NCI-H748 treated with DMSO at 0.1 percent for 48 hours (cell line): ENCODE measurements at regions not wholly inside any gene's neighbourhood (a gene's known extent, or its start where the extent isn't known, plus 50 kb on each side); places are given as distances from the start of the nearest gene placed in this dataset.

Source experiments
- DNase-seq: peaks from one replicate; lab custom pipeline; 2025; lab: John Stamatoyannopoulos, UW

DNA sequence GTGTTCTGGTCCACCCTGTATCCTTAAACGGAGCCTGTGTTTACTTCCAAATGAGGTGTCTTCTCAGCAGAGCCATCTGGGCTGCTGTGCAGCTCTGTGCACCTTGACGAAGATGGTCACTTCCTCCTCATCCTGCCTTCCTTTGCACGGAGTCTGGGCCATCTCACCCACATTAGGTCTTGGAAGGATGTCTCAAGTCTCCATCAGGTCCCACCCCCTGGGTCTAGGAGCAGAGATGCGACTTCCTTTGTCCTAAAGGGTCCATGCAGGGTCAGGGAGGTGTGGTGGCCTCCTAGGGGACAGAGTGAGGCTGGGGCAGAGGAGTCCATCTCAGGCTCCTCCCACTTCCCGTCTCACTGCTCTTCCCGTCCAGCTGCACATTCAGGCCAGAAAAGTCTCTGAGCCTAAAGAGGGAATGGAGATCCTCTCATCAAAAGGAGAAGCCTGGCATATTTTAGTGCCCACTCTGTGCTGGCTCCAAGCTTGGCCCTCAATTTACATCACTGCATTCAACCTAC is 209.2 kb downstream of the MATN1 start:
- DNase-seq: no peak

DNA sequence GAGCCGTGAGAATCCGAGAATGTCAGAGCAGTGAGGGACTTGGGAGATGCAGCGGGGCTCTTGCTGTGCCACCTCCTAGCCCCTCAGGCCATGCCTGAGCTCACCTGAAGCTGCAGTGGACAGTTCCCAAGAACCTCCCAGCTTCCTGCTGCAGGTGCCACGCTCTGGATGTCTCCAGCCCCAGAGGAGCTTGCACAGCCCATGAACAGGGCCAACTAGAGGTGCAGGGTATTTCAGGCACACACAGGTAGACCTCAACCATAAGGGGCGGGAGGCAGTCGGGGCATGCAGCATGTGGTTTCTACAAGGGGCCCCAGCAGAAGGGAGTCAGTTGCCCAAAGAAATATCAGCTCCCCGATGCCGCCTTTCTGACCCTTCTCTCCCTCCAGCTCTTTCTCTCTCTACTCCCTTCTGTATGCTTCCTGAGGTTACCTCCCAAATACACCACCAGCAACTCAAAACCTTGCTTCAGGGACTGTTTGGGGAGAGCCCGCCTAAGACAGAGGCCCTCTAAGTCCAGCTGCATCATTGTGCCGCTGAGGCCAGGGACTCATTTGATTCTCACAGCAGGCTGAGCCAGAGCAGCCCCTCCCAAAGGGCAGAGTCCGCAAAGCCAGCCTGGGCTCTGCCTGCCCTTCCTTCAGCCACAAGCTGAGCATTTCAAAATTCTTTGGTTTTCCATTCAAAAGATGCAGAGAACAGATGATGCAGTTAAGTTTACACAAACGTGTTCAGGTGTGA is 209.8 kb downstream of the MATN1 start:
- no peak for DNase-seq

DNA sequence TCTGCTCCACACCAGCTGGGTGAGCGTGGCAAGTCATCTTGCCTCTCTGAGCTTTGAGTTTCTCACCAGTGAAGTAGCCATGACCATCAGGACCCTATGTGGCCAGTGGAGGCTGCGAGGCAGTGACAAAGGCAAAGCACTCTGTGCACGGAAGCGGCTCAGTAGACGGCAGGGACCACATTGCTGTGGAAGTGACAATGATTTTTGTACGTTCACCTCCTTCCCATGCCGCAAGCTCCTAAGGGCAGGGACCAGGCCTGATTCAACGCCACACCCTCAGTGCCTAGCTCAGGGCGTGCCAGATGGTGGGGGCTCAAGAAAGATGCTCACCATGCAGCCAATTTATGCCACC is 210.5 kb downstream of the MATN1 start:
- no peak for DNase-seq

DNA sequence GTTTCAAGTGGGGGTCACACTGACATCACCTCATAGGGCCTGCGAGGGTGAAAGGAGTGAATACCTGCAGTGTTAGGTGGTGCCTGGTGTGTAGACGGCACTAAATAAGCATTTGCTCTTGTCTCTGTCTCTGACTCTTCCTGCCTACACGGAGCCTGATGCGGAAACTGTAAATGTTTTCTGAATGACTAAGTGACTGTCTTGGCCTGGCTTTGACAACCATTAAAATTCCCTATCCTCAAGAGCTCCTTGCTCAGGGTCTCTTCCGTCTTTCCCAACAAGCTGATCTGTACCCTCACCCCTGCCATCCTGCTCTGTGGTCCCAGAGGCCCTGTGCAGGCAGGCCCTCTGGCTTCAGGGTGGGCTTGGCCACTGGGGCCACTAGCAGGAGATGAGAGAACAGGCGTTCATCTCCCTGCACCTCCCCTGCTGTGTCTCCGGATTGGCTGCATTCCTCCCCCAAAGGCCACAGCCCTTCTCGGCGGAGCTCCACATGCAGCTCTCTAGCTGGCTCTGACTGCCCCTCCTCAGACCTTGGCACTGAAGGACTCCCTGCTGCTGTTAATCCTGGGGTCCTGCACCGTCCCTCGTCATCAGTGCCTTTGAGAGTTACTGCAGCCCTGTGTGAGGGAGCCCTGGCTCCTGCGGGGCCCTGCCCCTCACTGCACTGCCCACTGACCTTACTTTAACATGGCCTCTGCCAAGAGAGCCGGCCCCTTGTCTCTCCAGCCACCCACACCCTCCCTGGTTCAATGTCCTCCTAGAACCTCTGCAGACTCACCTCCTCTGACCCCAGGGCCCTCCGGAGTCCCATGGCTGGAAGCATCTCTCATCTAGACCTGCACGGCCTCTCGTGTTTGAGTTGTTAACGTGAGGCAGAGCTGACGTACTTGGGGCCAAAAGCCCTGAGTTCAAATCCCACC is 211.1 kb downstream of the MATN1 start:
- no peak for DNase-seq

DNA sequence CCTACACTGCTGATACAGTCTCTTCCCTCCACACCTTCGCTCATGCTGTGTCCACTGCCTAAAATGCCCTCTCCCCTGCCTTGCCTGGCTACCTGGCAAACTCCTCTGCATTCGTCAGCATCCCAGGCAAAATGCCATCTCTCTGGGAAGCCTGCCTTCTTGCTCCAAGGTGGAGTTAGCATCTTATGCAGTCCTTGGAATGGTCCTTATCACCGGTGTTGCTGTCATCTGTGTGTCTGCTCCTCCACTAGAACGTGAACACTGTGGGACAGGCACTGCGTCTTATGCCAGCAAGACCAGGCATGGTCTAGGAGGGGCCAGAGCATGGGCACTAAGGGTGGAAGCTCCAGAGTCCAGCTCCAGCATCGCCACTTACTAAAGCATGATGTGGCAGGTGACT is 211.8 kb downstream of the MATN1 start:
- DNase-seq: no peak

DNA sequence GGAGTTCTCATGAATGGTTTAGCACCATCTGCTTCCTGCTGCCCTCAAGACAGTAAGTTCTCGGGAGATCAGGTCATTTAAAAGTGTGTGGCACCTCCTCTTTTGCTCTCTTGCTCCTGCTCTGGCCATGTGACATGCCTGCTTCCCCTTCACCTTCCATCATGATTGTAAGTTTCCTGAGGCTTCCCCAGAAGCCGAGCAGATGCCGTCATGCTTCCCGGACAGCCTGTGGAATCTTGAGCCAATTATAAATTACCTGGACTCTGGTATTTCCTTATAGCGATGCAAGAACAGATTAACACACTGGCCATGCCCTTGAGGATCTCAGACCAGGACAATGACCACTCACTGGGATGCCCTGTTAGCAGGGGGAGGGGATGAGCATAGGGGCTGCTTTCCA is 212.3 kb downstream of the MATN1 start:
- no peak for DNase-seq

DNA sequence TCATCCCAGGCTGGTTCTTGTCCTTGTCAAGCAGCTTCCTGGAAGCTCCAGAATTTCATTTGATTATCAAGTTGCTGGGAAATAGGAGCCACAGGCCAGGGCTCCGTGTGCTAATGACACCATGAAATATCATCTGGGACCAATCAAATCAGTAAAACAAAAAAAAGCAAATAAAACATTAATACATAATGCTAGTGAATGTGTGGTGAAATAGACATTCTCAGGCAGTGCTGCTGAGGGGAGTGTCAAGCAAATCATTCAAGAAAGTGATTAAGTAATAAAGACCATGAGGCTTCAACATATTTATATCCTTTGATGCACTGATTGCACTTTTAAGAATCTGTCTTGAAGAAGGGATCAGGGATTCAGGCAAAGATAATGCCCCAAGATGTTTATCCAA is 213.7 kb downstream of the MATN1 start:
- no peak for DNase-seq

DNA sequence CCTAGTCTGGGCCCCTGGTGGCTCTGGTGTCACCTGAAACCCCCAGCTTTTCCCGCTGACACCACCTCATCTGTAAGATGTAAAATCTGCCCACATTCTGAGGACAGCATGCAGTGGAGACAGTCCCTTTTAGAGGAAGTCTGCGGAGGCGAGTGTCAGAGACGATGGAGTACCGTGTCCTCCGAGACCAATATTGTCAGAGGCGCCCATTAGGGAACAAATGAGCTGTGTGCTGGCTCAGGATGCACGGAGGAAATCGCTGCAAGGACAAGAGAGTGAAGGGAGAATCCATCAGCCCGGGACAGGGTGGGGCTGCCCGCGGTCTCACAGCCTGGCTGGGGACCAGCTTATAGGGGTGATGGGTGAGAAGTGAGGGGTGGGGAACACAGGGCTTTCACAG is 214.8 kb downstream of the MATN1 start:
- no peak for DNase-seq

DNA sequence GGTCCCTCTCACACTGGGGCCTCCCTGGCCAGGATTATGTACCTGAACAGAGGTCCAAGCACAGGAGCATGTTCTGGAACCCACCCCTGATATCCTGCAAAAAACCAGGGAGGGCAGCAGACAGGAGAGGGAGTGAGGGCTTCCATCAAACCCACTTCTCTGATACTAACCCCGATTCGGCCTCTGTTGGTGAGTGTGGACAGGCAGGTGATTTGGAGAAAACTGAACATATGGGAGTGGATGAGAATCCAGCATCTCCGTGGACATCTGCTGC is 215.3 kb downstream of the MATN1 start:
- DNase-seq: no peak

DNA sequence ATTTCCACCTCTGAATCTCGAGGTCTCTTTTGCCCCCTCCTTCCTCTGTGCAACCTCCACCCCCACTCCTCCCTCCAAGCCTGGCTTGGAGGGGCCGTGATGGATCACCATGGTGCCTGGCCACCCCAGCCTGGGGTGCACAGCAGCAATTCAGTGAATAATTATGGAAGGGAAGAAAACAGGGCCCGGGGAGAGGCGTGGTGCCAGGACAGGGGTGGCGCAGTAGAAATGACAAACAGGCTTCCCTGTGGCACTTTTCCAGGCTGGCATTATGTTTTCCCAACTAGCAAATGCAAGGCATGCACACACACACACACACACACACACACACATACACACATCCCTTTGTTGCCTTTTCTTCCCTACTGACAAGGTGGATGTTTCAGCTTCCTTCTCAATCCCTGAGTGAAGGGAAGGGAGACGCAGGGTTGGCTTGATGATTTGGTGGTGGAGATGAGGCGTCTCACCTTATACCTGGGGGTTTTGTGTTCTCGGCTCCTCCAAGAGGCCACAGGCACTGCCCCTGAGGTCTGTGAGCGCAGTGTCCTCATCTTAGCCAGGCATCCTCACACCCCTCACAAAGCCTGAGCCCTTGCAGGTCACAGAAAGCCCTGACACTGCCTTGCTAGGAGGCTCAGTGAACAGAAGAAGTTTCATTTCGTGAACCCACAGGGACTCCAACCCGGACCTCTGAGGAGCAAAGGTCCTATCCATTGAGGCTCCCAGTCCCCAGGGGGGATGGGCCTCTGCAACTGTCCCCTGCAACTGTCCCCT is 215.8 kb downstream of the MATN1 start:
- no peak for DNase-seq

DNA sequence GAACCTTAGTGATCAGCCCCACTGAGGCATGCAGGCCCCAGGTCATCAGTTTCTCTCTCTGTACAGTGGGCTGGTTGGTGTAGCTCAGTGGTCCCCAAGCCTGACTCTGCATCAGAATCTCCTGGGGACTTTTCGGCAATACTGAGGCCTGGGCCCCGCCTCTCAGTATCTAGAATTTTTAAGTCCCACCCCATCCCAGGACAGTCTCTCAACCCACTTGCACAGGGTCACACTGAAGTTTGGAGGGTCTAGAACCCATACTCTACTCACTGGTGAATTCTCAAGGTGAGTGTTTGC is 216.4 kb downstream of the MATN1 start:
- no peak for DNase-seq

DNA sequence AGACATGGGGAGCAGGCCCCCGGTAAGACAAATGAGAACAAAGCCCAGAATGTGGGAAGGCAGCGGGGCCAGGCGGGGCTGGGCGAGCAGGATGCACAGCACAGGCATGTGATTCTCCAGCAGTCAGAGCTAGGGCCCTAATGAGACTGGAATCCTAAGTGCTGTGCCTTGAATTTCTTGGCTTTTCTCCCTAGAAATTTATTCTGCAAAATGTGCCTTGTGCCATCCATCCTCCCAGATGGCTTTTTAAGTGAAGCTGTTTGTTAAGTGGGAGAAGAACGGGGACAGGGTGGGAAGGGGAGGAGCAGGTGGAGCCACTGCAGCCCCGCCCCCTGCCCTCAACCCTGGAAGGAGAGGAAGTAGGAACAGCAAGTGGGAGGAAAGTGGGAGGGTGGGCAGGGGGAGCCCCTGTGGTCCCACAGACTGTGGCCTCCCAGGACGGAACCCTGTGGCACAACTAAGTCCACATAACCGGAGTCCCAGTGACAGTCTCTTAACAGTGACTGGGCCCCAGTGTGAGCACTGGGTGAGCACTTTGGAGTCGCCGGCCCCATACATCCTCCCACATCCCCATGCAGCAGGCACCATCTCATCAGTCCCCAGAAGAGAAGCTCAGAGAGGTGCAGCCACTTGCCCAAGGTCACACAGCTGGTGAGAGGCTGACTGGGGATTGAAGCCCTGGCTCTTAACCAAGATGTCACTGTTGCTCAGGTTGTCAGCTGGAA is 216.9 kb downstream of the MATN1 start:
- DNase-seq: no peak

DNA sequence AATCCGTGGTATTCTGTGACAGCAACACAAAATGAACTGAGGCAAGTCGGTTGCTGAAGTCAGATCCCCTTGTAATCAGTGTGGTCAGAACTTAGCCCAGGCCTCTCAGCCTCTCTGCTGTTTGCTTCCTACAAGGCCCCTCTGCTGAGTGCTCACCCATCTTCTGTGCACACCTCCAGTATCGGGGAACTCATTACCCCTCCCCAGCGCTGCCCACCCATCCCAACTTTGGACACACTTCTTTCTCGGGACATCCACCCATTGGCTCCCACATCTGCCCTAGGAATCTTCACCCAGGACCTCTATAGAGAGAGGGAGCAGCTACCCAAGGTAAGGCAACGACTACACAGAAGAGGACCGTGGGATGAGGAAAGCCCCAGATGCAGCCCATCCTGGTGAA is 217.5 kb downstream of the MATN1 start:
- no peak for DNase-seq

DNA sequence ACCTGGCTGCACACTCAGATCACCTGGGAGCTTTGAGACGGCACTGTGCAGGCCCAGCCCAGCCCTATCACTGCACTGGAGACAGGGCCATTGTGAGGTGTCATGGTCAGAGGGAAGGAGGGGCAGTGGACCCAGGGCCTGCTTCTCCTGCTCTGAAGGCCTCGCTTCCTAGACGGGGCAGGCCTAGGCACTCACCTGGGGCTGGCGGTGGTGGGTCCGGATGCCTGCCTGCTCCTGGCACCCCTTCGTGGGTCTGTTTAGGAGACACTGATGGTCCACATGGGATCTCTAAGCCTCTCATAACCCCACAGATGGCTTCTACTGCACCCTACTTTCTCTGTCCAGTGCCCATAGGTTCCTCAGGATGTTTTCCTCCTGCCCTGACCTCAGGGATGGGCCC is 230.9 kb downstream of the MATN1 start:
- no peak for DNase-seq

DNA sequence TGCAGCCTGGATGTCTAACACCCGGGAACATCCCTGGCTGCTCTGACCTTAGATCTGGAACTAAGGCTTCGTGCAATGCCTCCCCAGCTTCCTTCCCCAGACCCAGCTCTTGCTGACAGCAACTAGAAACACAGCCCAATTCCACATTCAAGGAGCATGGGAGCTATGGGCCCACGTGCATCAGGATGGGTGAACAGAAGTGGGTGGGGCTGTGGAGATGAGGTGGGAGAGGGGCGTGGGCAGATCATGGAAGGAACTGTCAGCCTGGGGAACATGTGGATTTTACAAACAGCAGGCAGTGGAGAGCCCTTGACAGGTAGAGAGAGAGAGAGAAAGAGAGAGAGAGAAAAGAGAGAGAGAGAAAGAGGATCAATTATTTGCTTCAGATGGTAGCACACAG is 231.6 kb downstream of the MATN1 start:
- no peak for DNase-seq

DNA sequence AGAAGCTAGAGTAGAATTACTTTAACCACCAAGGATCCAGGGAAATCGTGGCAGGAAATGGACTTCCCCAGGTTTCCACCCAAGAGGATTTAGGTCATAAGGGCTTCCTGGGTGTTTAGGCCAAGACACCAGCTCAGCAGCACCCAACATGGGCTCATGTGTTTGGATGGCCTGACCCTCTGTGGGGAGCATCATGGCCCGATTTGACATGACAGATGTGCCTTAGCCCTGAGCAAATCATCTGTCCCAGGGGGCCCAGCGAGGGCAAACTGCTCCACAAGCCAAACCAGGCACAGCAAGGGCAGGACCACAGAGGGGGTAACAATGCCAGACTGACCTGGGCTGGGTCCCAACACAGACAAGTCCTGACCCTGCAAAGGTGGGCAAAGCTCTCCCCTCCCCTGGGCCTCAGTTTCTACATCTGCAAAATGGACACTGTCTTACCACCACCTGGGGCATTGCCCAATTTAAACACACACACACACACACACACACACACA is 232.8 kb downstream of the MATN1 start:
- no peak for DNase-seq

DNA sequence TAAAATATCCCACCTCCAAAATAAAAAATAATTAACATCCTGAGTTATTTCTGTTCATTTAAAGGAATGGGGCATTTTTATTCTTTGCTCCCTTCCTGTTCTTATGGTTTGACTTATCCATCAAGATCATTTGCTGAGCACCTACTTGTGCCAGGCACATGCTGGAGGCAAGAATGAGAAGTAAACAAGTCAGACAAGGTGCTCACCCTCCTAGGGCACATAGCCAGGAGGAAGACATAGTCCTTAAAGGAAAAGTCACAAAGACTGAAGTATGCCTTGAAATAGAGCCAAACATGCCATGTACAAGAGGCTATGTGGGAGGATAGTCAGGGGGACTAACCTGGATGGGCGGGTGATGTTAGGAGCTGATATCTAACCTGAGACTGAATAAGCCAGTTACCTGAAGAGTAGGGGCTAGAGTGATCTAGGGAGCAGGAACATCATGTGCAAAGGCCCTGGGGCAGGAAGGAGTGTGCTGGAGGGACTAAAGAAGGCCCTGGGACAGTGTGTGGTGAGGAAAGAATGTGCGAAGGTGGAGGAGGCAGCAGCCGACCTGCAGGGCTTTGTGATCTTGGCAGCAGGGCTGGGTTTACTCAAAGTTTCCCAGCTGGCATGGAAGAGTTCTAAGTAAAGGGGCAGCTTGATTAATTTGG is 233.5 kb downstream of the MATN1 start:
- DNase-seq: no peak

DNA sequence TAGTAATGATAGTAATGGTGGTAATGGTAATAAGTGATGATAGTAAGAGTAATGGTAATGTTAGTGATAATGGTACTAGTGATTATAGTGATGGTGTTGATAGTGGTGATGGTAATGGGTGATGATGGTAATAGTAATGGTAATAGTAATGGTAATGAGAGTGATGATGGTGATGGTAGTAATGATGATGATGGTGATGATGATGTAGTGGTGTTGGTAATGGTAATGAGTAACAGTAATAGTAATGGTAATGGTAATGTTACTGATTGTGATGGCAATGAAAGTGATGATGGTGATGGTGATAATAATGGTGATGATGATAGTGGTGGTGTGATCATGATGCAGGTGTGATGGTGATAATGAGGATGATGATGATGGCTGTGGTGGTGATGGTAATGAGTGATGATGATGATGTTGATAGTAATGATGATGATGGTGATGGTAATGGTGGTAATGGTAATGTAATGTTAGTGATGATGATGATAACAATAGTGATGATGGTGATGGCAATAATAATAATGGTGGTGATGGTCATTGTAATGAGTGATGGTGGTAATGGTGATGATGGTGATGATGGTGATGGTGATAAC is 235.0 kb downstream of the MATN1 start:
- no peak for DNase-seq

DNA sequence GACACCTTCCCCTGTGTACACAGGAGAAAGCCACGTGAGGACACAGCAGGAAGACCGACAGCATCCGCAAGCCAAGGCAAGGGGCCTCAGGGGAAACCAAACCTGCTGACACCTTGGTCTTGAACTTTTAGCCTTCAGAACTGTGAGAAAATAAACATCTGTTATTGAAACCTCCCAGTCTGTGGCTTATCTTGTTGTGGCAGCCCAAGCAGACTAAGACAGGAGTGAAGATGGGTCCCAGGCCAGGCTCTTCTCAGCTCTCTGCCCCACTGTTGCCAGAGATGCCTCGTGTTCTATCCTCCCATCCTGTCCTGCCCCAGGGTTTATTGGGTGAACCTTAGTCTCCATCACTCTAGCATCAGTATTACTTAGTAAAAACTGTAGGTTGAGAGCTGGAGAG is 236.3 kb downstream of the MATN1 start:
- no peak for DNase-seq

DNA sequence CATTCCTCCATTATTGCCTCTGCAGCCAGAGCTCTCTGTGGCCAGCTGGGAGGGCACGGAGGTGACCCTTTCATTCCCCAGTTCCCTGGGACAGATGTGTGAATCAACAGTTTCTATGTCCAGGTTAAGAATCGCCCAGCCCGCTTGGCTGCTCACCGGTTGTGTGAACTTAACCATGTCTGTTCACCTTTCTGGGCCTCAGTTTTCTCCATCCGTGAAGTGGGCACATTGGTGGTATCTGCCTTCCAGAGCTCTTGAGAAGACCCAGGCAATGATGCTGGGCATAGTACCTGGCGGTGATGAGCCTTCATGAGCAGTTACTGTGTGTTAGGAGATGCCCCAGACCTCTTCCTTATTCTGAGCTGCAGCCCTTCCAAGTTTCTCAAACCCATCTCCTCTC is 238.3 kb downstream of the MATN1 start:
- DNase-seq: no peak

DNA sequence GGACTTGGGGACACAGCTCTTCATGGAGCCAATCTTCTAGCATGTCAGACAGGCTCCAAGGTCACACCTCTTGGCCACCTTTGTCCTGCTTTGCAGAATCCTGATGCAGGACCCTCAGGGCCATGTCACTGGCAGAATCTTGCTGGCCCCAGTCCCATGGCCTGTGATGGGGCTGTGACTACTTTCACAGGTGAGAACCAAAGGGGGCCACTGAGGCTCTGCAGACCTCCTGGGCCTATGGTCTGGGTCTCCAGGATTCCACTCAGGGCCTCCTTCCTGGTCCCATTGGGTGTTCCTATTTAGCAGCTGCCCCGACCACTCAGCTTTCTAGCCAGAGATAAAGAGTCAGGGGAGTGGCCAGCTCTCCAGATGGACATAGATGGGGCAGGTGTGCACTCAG is 238.7 kb downstream of the MATN1 start:
- no peak for DNase-seq
